ENCODE measurements at regions not wholly inside any gene's neighbourhood (a gene's known extent, or its start where the extent isn't known, plus 50 kb on each side); places are given as distances from the start of the nearest gene placed in this dataset.

- no peak for DNase-seq (ENCODE audit: low read depth in 2 of 2, low spot score in 1 of 2)
These were observed 451.6 kb upstream of the CADM1 start for GRCh38 chr11:115955803-115956202.

GRCh38 chr11:115950660-115951059 is 446.4 kb upstream of the CADM1 start:
- DNase-seq (ENCODE audit: low read depth in 2 of 2, low spot score in 1 of 2): no peak

DNA sequence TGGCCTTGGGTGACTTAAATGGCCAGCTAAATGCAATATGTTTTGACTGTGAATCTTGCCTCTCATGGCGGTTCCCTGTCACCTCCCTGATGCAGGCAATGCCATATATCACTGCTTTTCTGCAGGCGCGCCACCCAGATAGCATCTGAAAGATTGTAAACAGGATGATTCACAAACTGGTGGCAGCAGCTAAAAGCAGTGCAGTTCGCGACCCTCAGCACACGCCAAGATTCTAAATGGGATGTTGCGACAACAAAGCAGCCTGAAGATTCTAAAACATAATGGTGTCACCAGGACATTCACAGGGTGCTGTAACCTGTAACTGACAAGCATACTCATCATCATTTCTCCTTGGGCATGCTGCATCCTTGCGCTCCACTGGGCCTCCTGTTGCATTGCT is 440.4 kb upstream of the CADM1 start:
- DNase-seq (ENCODE audit: low read depth in 2 of 2, low spot score in 1 of 2): no peak

GRCh38 chr11:115942011-115942410 is 437.8 kb upstream of the CADM1 start:
- DNase-seq (ENCODE audit: low read depth in 2 of 2, low spot score in 1 of 2): no peak

- DNase-seq (ENCODE audit: low read depth in 2 of 2, low spot score in 1 of 2): no peak
These were observed 437.3 kb upstream of the CADM1 start for GRCh38 chr11:115941481-115941993.

DNA sequence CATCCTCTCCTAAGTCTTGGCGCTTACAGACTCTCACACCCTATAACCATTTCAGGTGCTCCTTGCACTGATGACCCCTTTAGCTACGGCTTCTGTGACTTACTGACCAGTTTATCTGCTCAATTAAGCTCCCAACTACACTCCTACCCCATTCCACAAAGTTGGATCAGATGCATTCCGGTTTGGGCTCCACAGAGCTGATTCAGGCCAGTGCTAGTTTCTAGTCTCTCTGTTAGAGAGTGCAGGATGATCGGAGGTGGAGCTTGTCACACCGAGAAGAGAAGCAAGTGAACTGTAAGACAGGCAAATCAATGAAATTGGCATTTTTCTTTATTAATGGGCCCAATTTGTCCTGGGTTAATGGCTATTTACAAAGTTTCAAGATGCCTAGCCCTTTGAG is 436.8 kb upstream of the CADM1 start:
- no peak for DNase-seq (ENCODE audit: low read depth in 2 of 2, low spot score in 1 of 2)

GRCh38 chr11:115939731-115940421 is 435.7 kb upstream of the CADM1 start:
- DNase-seq (ENCODE audit: low read depth in 2 of 2, low spot score in 1 of 2): no peak

GRCh38 chr11:115939104-115939730 is 435.0 kb upstream of the CADM1 start:
- DNase-seq (ENCODE audit: low read depth in 2 of 2, low spot score in 1 of 2): no peak

DNA sequence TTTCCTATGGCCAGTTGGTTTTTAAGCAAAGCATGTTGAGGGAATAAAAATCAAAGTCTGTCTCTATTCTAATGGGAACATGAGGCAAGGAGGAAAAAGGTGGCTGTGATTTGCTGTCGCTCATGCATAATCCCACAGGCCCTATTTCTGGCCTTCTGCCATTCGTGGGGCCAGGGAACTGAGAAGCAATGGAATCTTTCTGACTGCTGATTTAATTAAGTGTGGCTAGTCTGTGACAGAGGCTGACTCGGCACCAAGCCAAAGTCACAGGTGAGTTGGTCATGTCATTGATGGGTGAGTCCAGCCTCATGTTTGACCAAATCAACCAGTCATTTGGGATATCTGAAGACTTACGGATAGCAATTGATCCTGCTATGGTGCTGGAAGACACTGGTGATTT is 429.3 kb upstream of the CADM1 start:
- DNase-seq (ENCODE audit: low read depth in 2 of 2, low spot score in 1 of 2): no peak

DNA sequence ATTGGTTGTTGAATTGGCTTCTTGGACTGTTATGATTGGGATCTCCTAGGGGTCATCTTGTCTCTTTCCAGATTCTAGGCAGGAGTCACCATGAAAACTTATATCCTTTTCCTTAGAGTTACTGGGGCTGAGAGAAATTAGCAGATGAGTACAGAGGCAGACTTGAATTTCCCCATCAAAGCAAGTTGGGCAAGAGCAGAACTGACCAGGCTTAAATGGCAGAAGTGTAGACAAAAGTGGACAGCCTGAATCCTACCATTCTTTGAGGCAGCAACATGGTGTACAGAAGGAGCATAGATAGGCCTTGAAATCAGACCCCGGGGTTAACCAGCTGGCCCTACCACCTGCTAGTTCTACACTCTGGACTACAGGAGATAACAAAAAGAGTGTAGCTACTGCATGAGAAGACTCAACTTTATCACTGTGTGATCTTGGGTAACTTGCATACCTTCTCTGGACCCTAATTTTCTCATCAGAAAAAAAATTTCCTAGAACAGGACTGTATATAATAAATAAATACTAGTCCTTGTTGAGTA is 427.4 kb upstream of the CADM1 start:
- DNase-seq (ENCODE audit: low read depth in 2 of 2, low spot score in 1 of 2): no peak

DNA sequence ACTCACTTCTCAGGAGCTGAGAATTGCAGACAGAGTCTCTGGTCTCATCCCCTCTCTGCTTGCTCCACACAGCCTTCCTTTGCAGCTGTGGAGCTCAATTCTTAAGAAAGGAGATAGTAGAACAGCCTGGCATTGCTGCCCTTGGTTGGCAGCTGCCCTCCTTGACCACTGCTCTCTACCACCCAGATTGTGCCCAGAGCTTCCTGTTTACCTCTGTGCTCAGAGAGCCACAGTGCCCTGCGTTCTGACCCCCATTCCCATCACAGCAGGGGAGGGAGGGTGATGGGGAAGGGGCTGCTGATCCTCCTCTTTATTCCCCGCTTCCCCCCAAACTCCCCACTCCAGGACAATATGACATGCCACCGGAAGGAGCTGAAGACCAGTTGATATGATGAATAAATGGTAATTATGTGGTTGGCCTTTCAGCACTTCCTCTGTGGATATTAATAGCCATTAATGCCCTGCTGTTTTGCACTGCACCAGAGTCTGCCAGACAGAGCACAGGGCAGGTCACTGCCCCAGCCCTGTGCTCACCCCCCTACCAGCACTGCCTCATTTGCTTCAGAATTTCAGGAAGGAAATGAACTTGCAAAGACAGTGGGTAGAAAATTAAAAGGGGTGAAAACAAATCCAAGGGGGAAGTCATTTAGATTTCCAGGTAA is 426.8 kb upstream of the CADM1 start:
- DNase-seq (ENCODE audit: low read depth in 2 of 2, low spot score in 1 of 2): no peak

DNA sequence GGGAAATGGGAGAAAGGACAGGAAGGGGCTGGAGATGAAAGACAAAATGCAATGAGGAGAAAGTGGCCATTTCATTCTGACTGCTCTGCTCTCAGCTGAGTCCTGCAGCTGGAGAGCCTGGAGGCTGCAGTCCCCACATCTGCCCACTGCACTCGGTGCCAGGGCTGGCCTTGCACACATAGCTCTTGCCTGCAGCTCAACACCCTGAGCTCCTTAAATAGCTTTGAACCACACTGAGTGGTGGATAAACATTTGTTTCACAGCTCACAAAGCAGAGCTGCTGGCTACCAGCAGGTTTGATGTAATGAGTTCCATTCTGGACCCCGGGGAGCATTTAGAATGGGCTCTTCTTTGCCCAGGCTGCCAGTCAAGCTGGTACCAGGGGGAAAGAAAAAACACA is 426.1 kb upstream of the CADM1 start:
- no peak for DNase-seq (ENCODE audit: low read depth in 2 of 2, low spot score in 1 of 2)

- no peak for DNase-seq (ENCODE audit: low read depth in 2 of 2, low spot score in 1 of 2)
These were observed 425.5 kb upstream of the CADM1 start for GRCh38 chr11:115929618-115930129.

GRCh38 chr11:115928811-115929210 is 424.6 kb upstream of the CADM1 start:
- no peak for DNase-seq (ENCODE audit: low read depth in 2 of 2, low spot score in 1 of 2)

GRCh38 chr11:115927823-115928329 is 423.7 kb upstream of the CADM1 start:
- no peak for DNase-seq (ENCODE audit: low read depth in 2 of 2, low spot score in 1 of 2)

DNA sequence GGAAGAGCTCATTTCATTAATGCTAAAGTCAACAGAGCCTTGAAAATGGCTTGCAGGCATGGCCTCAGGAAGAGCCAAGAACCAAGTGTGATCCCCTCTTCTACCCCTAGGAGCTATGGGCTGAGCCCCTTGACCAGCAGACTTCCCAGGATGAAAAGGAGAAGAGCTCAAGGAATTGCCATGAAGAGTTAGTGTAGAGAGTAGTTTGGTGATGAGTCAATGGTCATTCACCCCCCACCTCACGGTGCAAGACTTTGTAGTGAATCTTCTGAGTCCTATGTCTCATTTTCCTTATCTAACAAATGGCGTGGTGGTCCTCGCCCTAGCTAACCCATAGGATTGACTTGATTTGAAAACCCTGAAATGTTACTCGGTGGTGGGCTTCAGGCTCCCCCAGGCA is 422.4 kb upstream of the CADM1 start:
- DNase-seq (ENCODE audit: low read depth in 2 of 2, low spot score in 1 of 2): no peak

GRCh38 chr11:115926138-115926537 is 421.9 kb upstream of the CADM1 start:
- DNase-seq (ENCODE audit: low read depth in 2 of 2, low spot score in 1 of 2): no peak

DNA sequence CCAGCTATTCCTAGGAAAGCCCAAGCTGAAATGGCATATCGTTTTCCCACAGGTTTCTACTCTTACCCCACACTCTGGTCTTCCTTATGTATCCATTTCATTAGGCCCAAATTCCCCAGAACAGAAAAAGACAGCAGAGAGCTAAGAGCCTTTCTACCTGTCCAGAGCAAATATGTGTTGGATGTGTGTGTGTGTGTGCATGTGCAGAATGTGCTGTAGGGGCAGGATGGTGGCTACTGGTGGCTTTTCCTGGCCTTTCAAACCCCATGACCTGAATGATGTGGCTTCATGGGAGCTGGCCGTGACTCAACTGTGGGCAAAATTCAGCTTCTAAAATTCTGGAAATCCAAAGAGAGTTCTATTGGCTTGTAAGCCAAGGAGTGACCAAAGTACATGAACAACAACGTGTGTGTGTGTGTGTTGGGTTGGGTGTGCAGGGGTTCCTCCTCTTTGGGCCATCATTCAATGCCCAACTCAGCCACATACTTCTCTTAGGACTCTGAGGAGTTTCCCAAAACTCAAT is 421.4 kb upstream of the CADM1 start:
- DNase-seq (ENCODE audit: low read depth in 2 of 2, low spot score in 1 of 2): no peak

DNA sequence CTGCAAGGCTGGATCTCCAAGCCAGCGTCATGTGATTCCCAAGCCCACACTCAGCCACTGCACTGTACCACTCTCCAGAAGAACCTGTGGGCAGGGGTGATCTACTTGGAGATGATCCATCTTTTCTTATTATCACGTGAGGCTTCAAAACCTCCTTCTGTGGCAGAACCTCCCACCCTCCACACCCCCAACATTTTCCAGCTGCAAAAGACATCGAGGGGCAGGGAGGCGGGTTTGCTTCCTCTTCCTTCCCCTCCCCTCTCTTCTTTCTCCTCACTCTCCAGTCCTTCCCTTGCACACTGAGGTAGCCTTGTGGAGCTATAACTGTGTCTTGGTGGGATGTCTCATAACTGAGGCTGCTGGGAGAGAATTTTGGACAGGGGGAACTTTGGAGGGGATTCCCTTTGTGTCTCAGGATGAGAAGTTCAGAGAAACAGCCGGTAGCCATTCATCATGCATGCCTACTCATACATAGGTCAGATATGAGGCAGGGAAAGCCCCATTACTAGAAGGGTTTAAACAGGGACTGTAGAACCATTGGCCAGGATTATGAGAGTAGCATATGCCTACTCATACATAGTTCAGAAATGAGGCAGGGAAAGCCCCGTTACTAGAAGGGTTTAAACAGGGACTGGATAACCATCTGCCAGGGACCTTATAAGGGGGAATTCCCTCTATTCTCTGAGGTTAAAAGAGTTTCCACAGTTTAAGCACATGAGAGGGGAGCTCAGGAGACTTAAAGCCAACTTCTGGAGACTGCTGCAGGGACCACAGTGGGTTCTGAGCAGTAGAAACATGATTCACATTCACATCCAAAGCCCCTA is 420.7 kb upstream of the CADM1 start:
- no peak for DNase-seq (ENCODE audit: low read depth in 2 of 2, low spot score in 1 of 2)

DNA sequence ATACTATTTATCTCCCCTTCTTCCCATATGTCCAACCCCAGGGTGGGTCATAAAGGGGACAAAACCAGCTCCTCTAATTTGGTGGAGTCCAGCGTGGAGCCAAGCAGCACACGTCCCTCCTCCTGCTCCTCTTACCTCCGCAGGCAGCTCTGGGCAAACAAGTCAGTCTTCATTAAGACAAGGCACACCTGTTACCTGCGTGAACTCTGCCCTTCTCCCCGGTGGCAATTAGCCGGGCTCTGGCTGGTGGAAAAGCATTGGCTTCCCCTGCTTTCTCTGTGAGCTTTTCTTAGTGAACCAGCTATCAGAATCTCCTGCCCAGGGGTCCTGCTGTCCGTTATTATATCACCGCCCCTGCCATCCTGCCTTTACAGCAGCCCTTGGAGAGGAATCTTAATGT is 418.7 kb upstream of the CADM1 start:
- DNase-seq (ENCODE audit: low read depth in 2 of 2, low spot score in 1 of 2): no peak

- no peak for DNase-seq (ENCODE audit: low read depth in 2 of 2, low spot score in 1 of 2)
These were observed 417.8 kb upstream of the CADM1 start for GRCh38 chr11:115921986-115922385.
